ENCODE measurements at regions not wholly inside any gene's neighbourhood (a gene's known extent, or its start where the extent isn't known, plus 50 kb on each side); places are given as distances from the start of the nearest gene placed in this dataset.

DNA sequence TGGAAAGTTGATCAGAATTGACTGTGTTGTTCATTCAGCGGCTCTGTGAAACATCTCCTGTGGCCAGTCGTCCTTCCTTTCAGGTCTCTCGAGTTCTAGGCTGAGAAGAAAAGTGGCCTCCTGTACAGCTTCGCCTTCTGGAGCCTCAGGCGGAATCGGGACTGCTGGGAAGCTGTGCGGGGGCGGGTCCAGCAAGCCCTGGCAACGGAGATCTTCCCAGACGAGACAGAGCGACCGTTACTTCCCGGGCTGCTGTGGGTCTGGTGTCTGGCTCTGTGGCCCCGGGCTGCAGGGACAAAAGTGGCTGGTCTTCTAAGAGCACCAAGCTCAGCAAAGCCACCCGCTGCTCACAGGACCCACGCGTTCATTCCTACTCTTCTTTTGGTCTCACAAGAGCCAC lies 88.6 kb upstream of the CACNA2D3 start:
- H2BK15ac ChIP-seq (ENCODE audit: low read length), result no peak overlapping the region
- H3K56ac ChIP-seq (replicated peaks; ENCODE audit: insufficient read length, low read depth, low read length), result no peak overlapping the region
- no peak overlapping the region for H2AK5ac ChIP-seq (ENCODE audit: low read depth, low read length)
- WGBS, 2 experiments (ENCODE audit: extremely low coverage in 1 of 2, insufficient coverage in 1 of 2, insufficient read length in 1 of 2, insufficient replicate concordance in 2 of 2, low coverage in 1 of 2, low lambda C conversion rate in 2 of 2, missing lambda C conversion rate in 1 of 2), result 89% methylated on average over 17 of the region's 17 CpGs; no CpG with 5 or more reads in 1 of the 2 experiments
- no peak overlapping the region for H3K23ac ChIP-seq (ENCODE audit: insufficient read length)
- no peaks in the 10 kb centered on the region for H4K20me1 ChIP-seq (replicated peaks in 1 of 2; ENCODE audit: control insufficient read depth in 1 of 2, insufficient read depth in 2 of 2, low read length in 2 of 2)
- no peak overlapping the region for H2BK120ac ChIP-seq (replicated peaks; ENCODE audit: low read depth, low read length)
- H4K8ac ChIP-seq (ENCODE audit: extremely low read depth, insufficient read depth, low read length), result no peak overlapping the region
- H3K18ac ChIP-seq (ENCODE audit: extremely low read depth, low read length), result no peak overlapping the region
- H3K4ac ChIP-seq (replicated peaks; ENCODE audit: insufficient read length, low read depth, low read length), result no peak overlapping the region
- no peak overlapping the region for H2BK20ac ChIP-seq (ENCODE audit: low read length)
- no peak overlapping the region for H2BK5ac ChIP-seq (ENCODE audit: low read depth, low read length)
- H3K9ac ChIP-seq (replicated peaks in 1 of 4; ENCODE audit: extremely low read depth in 1 of 4, low read depth in 3 of 4, low read length in 3 of 4), result no peak overlapping the region
- H3K23me2 ChIP-seq (ENCODE audit: low read depth, low read length), result no peaks in the 10 kb centered on the region; the same call in 1 of the 2 replicates
- H2BK12ac ChIP-seq (ENCODE audit: low read depth, low read length), result no peak overlapping the region
- H3K4me3 ChIP-seq (ENCODE audit: extremely low read depth in 1 of 4, insufficient read depth in 2 of 4, low read depth in 3 of 4, low read length in 4 of 4), result no peak overlapping the region
- ChIA-PET POLR2A (ENCODE audit: partially characterized antibody) (no interaction called here), CTCF (ENCODE audit: partially characterized antibody) (interaction anchor here (0.7 kb wide), 1 partner anchor 730 kb away, joined by 3 read pairs; no protein-coding TSS in a partner anchor)
- no peak for FAIRE-seq
- TF ChIP-seq TAF1 (IDR thresholded peaks at IDR 0.05; ENCODE audit: low read depth, low read length) (no peak), CHD2 (IDR thresholded peaks at IDR 0.05; ENCODE audit: low read length) (no peak), CBX8 (IDR thresholded peaks at IDR 0.05; ENCODE audit: borderline replicate concordance, low read depth, low read length) (no peak)
- DNase-seq (ENCODE audit: low read depth in 1 of 2, low spot score in 2 of 2), result no peak
- H3K27ac ChIP-seq (ENCODE audit: low read depth, low read length), result no peak overlapping the region
- H2AFZ ChIP-seq (ENCODE audit: low read length), result no peak overlapping the region
- H3K79me1 ChIP-seq (ENCODE audit: low read depth, low read length), result no peaks in the 10 kb centered on the region
- H3K9me3 ChIP-seq (ENCODE audit: insufficient read depth in 2 of 2, low read depth in 1 of 2, low read length in 1 of 2), result no peaks in the 10 kb centered on the region
- no peak overlapping the region for H4K5ac ChIP-seq (ENCODE audit: insufficient read length, low read depth, low read length)
- no peaks in the 10 kb centered on the region for H3K27me3 ChIP-seq (replicated peaks in 1 of 4; ENCODE audit: control insufficient read depth in 3 of 4, extremely low read depth in 1 of 4, insufficient read depth in 3 of 4, low read length in 3 of 4)
- no peaks in the 10 kb centered on the region for H3K4me1 ChIP-seq (replicated peaks in 1 of 4; ENCODE audit: control insufficient read depth in 3 of 4, insufficient read depth in 4 of 4, low read length in 3 of 4)
- H4K91ac ChIP-seq (replicated peaks; ENCODE audit: insufficient read length, low read length), result no peak overlapping the region
- no peaks in the 10 kb centered on the region for H3K36me3 ChIP-seq (ENCODE audit: control insufficient read depth in 2 of 4, insufficient read depth in 4 of 4, low read length in 3 of 4)
- no peaks in the 10 kb centered on the region for H3K79me2 ChIP-seq (ENCODE audit: control insufficient read depth in 1 of 2, insufficient read depth in 2 of 2, low read length in 2 of 2)
- H3K14ac ChIP-seq (ENCODE audit: insufficient read length), result no peak overlapping the region
- no peak overlapping the region for H3K4me2 ChIP-seq (ENCODE audit: insufficient read depth in 1 of 2, low read depth in 2 of 2, low read length in 2 of 2)

Data from H1 (cell line).